HCT116 (cell line): ENCODE measurements at regions not wholly inside any gene's neighbourhood (a gene's known extent, or its start where the extent isn't known, plus 50 kb on each side); places are given as distances from the start of the nearest gene placed in this dataset.

Experiments
- ATAC-seq: fragments of 200-7000 bp; cut with Tn5 transposase; 2 replicates; pipeline ENCODE4 v1.9.1; 2020; ENCODE audit warnings: mild to moderate bottlenecking, moderate library complexity
- BruUV-seq: library from RNA; stranded (reverse); fragments of 400-500 nt; replicated peaks from 2 replicates; lab custom pipeline; 2021; lab: Mats Ljungman, UMichigan
- CTCF ChIA-PET: fragments of 300-600 bp; sonication (Branson Sonifier 250); formaldehyde crosslinking; loops from one replicate; lab custom pipeline; 2021; ENCODE audit warnings: antibody characterized with exemption; lab: Charles Lee
- POLR2A ChIA-PET: fragments of 300-600, 350-600 bp; sonication (Branson Sonifier 250); formaldehyde crosslinking; loops from one replicate; lab custom pipeline; 2021; ENCODE audit warnings: antibody characterized with exemption; lab: Charles Lee
- RAD21 ChIA-PET, 2 experiments: fragments of 300-600 bp; sonication (Branson Sonifier 250); formaldehyde crosslinking; loops; one replicate each; lab custom pipeline; 2023; ENCODE audit warnings: low total read pairs in 2 of 2; ENCODE audit not compliant: uncharacterized antibody in 2 of 2, unreplicated experiment in 2 of 2, low non-redundant PET in 1 of 2; lab: Charles Lee
- DNase-seq: peaks from one replicate; pipeline ENCODE4 v3.0.0-alpha.2; 2010; ENCODE audit warnings: low read depth, low spot score
- H2AFZ ChIP-seq: fragments of 200-600 bp; shearing (Covaris generic), sonication (generic); 2 replicates; pipeline ENCODE4 v1.6.1; 2017; ENCODE audit warnings: low read depth, mixed run types, mixed read lengths, antibody characterized with exemption, low read length; ENCODE audit not compliant: poor library complexity, severe bottlenecking
- H3K27ac ChIP-seq: 2 replicates; pipeline ENCODE4 v1.5.1; 2012; ENCODE audit warnings: low read depth, low read length
- H3K27me3 ChIP-seq: fragments of 200-600 bp; sonication (generic); 2 replicates; pipeline ENCODE4 v1.6.1; 2016; ENCODE audit warnings: mixed run types, low read length, mixed read lengths; ENCODE audit not compliant: insufficient read depth
- H3K36me3 ChIP-seq, 2 experiments: fragments of 200-500 bp in 1 of 2; fragments of 200-600 bp in 1 of 2; sonication (Bioruptor generic) in 1 of 2; sonication (generic) in 1 of 2; 2 replicates each; pipeline versions ENCODE4 v1.5.1 to v1.6.1; 2014 to 2016; ENCODE audit warnings: low read length in 2 of 2, inconsistent platforms in 1 of 2, mixed read lengths in 1 of 2, mixed run types in 1 of 2; ENCODE audit not compliant: insufficient read depth in 2 of 2, control insufficient read depth in 1 of 2
- H3K4me1 ChIP-seq, 2 experiments: fragments of 200-600 bp in 1 of 2; sonication (generic) in 1 of 2; 2 replicates each; pipeline versions ENCODE4 v1.5.1 to v1.6.1; 2012 to 2017; ENCODE audit warnings: low read length in 2 of 2, inconsistent platforms in 1 of 2, mild to moderate bottlenecking in 1 of 2, mixed read lengths in 1 of 2, mixed run types in 1 of 2, moderate library complexity in 1 of 2; ENCODE audit not compliant: insufficient read depth in 2 of 2, control insufficient read depth in 1 of 2
- H3K4me2 ChIP-seq: fragments of 200-600 bp; sonication (generic); 2 replicates; pipeline ENCODE4 v1.6.1; 2017; ENCODE audit warnings: mixed run types, low read length, mixed read lengths
- H3K4me3 ChIP-seq, 2 experiments: fragments of 200-600 bp in 1 of 2; sonication (generic) in 1 of 2; replicated peaks in 1 of 2; 2 replicates each; pipeline ENCODE4 v1.5.1; 2011 to 2016; ENCODE audit warnings: low read length in 2 of 2, control low read depth in 1 of 2, low read depth in 1 of 2, mild to moderate bottlenecking in 1 of 2, mixed read lengths in 1 of 2, mixed run types in 1 of 2
- H3K79me2 ChIP-seq: fragments of 200-600 bp; sonication (generic); 2 replicates; pipeline ENCODE4 v1.6.1; 2017; ENCODE audit warnings: mild to moderate bottlenecking, mixed run types, low read length, moderate library complexity, mixed read lengths; ENCODE audit not compliant: insufficient read depth
- H3K9ac ChIP-seq: fragments of 200-600 bp; sonication (generic); 2 replicates; pipeline ENCODE4 v1.6.1; 2016; ENCODE audit warnings: low read length, mixed read lengths
- H3K9me2 ChIP-seq: fragments of 200-600 bp; sonication (generic), shearing (Covaris generic); 2 replicates; pipeline ENCODE4 v1.6.1; 2017; ENCODE audit warnings: mixed run types, mild to moderate bottlenecking, moderate library complexity; ENCODE audit not compliant: insufficient read depth
- H3K9me3 ChIP-seq, 2 experiments: fragments of 200-500 bp in 1 of 2; fragments of 200-600 bp in 1 of 2; sonication (Bioruptor generic) in 1 of 2; sonication (generic) in 1 of 2; 2 replicates each; pipeline ENCODE4 v1.6.1; 2014 to 2017; ENCODE audit warnings: low read length in 2 of 2, mixed read lengths in 2 of 2, inconsistent platforms in 1 of 2, low read depth in 1 of 2, mild to moderate bottlenecking in 1 of 2, mixed run types in 1 of 2, moderate library complexity in 1 of 2; ENCODE audit not compliant: control insufficient read depth in 1 of 2, insufficient read depth in 1 of 2
- H4K20me1 ChIP-seq: fragments of 200-600 bp; sonication (generic), shearing (Covaris generic); 2 replicates; pipeline ENCODE4 v1.6.1; 2017; ENCODE audit warnings: mixed run types, mild to moderate bottlenecking, moderate library complexity; ENCODE audit not compliant: insufficient read depth
- CBX3 ChIP-seq: IDR thresholded peaks from 2 replicates; pipeline ENCODE4 v1.6.1; 2012; ENCODE audit warnings: low read depth
- CEBPB ChIP-seq: IDR thresholded peaks from 2 replicates; pipeline ENCODE4 v1.6.1; 2012; ENCODE audit warnings: low read depth
- EGR1 ChIP-seq: IDR thresholded peaks from 2 replicates; pipeline ENCODE4 v1.6.1; 2012; ENCODE audit warnings: low read depth
- ELF1 ChIP-seq: IDR thresholded peaks from 2 replicates; pipeline ENCODE4 v1.6.1; 2012; ENCODE audit warnings: low read depth, borderline replicate concordance
- EZH2 ChIP-seq: fragments of 200-600 bp; sonication (generic); IDR thresholded peaks from 2 replicates; pipeline ENCODE4 v1.6.1; 2017; ENCODE audit warnings: antibody characterized with exemption, mixed run types
- EZH2phosphoT487 ChIP-seq: fragments of 200-600 bp; IDR thresholded peaks from 2 replicates; pipeline ENCODE4 v1.6.1; 2018; ENCODE audit warnings: antibody characterized with exemption, borderline replicate concordance
- JUND ChIP-seq: IDR thresholded peaks from 2 replicates; pipeline ENCODE4 v1.6.1; 2012
- POLR2A ChIP-seq: IDR thresholded peaks from 2 replicates; pipeline ENCODE4 v1.7.0; 2011; ENCODE audit warnings: borderline replicate concordance; ENCODE audit not compliant: insufficient read depth, insufficient read length; ENCODE audit errors: extremely low read depth
- POLR2AphosphoS5 ChIP-seq: IDR thresholded peaks from 2 replicates; pipeline ENCODE4 v1.6.1; 2011; ENCODE audit warnings: mild to moderate bottlenecking, low read depth, low read length, moderate library complexity
- RAD21 ChIP-seq: IDR thresholded peaks from 2 replicates; pipeline ENCODE4 v1.6.1; 2012; ENCODE audit warnings: low read depth, mild to moderate bottlenecking
- SIN3A ChIP-seq: IDR thresholded peaks from 2 replicates; pipeline ENCODE4 v1.6.1; 2012; ENCODE audit warnings: low read depth
- SP1 ChIP-seq: IDR thresholded peaks from 2 replicates; pipeline ENCODE4 v1.6.1; 2012; ENCODE audit warnings: low read depth
- YY1 ChIP-seq: IDR thresholded peaks from 2 replicates; pipeline ENCODE4 v1.6.1; 2011; ENCODE audit warnings: low read length, low read depth, moderate library complexity, mild to moderate bottlenecking; ENCODE audit not compliant: insufficient replicate concordance; ENCODE audit errors: extremely low read depth
- ZFX ChIP-seq: fragments of 450-650 bp; IDR thresholded peaks from 2 replicates; pipeline ENCODE4 v1.6.1; 2017
- ZNF274 ChIP-seq: fragments of 200-500 bp; sonication (Bioruptor generic); IDR thresholded peaks from 2 replicates; pipeline ENCODE4 v1.6.1; 2014; ENCODE audit warnings: mild to moderate bottlenecking, low read depth, low read length, inconsistent platforms
- intact Hi-C: fragments of 100-400 bp; cut with micrococcal nuclease; formaldehyde crosslinking; loops from 2 replicates; pipeline ENCODE4 v1.10.0; 2022
- TF ChIP-seq, protein P1 (sequence below): IDR thresholded peaks from 2 replicates; pipeline ENCODE4 v1.6.1; 2012
- TF ChIP-seq, protein P2 (sequence below): IDR thresholded peaks from 2 replicates; pipeline ENCODE4 v1.6.1; 2012
- TF ChIP-seq, protein P3 (sequence below), 3 experiments: fragments of 200-600 bp in 1 of 3; sonication (generic) in 1 of 3; IDR thresholded peaks in 2 of 3; conservative IDR thresholded peaks in 1 of 3; 2 replicates each; pipeline ENCODE4 v1.5.1; 2012 to 2017; ENCODE audit warnings: low read depth in 2 of 3, low read length in 2 of 3, antibody characterized with exemption in 1 of 3, borderline replicate concordance in 1 of 3, control low read depth in 1 of 3, mild to moderate bottlenecking in 1 of 3, mixed read lengths in 1 of 3, mixed run types in 1 of 3, moderate library complexity in 1 of 3; ENCODE audit not compliant: insufficient read depth in 1 of 3
- TF ChIP-seq, protein P4 (sequence below): IDR thresholded peaks from 2 replicates; pipeline ENCODE4 v1.6.1; 2012; ENCODE audit warnings: low read depth
- TF ChIP-seq, protein P5 (sequence below): IDR thresholded peaks from 2 replicates; pipeline ENCODE4 v1.6.1; 2011; ENCODE audit warnings: mild to moderate bottlenecking, low read length, moderate library complexity; ENCODE audit not compliant: insufficient replicate concordance; ENCODE audit errors: extremely low read depth

DNA sequence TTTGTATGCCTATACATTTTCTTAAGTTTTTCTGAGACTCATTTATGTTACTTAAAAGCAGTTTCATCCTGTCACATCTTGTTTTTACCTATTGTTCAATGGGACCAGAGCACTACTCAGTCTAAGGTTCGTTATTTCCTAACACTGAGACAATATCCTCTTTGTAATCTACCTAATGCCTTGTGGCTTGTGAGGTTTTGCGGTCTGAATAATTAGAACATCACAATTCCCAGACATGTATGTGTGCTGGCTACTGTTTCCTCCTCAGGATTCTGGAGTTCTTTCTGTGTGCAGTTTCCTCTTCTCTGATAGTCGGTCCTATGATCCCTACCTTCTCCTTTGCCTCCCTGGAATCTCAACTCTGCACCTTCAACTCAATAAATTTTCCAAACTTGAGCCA is 620.2 kb downstream of the ANKRD7 start:
- CTCF ChIA-PET = no interaction called here
- Histone ChIP-seq H3K36me3 (no peaks in the 10 kb centered on the region), H4K20me1 (no peaks in the 10 kb centered on the region), H3K4me3 (no peak overlapping the region), H2AFZ (no peak overlapping the region), H3K9me3 (no peaks in the 10 kb centered on the region), H3K27ac (no peak overlapping the region), H3K4me1 (no peaks in the 10 kb centered on the region), H3K4me2 (no peak overlapping the region), H3K79me2 (no peaks in the 10 kb centered on the region), H3K9me2 (no peaks in the 10 kb centered on the region), H3K9ac (no peak overlapping the region), H3K27me3 (no peaks in the 10 kb centered on the region)
- RAD21 ChIA-PET = no interaction called here
- no peak for ATAC-seq
- POLR2A ChIA-PET = no interaction called here
- DNase-seq = no peak
- BruUV-seq = no TSS peak
- intact Hi-C loops = no loop called here
- TF ChIP-seq, protein P1, sequence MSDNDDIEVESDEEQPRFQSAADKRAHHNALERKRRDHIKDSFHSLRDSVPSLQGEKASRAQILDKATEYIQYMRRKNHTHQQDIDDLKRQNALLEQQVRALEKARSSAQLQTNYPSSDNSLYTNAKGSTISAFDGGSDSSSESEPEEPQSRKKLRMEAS = no peak
- TF ChIP-seq YY1 (no peak), RAD21 (no peak), SIN3A (no peak), POLR2AphosphoS5 (no peak), CBX3 (no peak), EGR1 (no peak), EZH2phosphoT487 (no peak), SP1 (no peak), EZH2 (no peak), ZFX (no peak), JUND (no peak), POLR2A (no peak), CEBPB (no peak), ELF1 (no peak), ZNF274 (no peak)
- TF ChIP-seq, protein P2, sequence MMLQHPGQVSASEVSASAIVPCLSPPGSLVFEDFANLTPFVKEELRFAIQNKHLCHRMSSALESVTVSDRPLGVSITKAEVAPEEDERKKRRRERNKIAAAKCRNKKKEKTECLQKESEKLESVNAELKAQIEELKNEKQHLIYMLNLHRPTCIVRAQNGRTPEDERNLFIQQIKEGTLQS = no peak
- TF ChIP-seq, protein P3, sequence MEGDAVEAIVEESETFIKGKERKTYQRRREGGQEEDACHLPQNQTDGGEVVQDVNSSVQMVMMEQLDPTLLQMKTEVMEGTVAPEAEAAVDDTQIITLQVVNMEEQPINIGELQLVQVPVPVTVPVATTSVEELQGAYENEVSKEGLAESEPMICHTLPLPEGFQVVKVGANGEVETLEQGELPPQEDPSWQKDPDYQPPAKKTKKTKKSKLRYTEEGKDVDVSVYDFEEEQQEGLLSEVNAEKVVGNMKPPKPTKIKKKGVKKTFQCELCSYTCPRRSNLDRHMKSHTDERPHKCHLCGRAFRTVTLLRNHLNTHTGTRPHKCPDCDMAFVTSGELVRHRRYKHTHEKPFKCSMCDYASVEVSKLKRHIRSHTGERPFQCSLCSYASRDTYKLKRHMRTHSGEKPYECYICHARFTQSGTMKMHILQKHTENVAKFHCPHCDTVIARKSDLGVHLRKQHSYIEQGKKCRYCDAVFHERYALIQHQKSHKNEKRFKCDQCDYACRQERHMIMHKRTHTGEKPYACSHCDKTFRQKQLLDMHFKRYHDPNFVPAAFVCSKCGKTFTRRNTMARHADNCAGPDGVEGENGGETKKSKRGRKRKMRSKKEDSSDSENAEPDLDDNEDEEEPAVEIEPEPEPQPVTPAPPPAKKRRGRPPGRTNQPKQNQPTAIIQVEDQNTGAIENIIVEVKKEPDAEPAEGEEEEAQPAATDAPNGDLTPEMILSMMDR (IDR thresholded peaks at IDR 0.05 in 2 of 3, conservative IDR thresholded peaks at IDR 0.05 in 1 of 3; ENCODE audit: borderline replicate concordance in 1 of 3, insufficient read depth in 1 of 3, low read depth in 2 of 3, low read length in 2 of 3) = no peak
- TF ChIP-seq, protein P4, sequence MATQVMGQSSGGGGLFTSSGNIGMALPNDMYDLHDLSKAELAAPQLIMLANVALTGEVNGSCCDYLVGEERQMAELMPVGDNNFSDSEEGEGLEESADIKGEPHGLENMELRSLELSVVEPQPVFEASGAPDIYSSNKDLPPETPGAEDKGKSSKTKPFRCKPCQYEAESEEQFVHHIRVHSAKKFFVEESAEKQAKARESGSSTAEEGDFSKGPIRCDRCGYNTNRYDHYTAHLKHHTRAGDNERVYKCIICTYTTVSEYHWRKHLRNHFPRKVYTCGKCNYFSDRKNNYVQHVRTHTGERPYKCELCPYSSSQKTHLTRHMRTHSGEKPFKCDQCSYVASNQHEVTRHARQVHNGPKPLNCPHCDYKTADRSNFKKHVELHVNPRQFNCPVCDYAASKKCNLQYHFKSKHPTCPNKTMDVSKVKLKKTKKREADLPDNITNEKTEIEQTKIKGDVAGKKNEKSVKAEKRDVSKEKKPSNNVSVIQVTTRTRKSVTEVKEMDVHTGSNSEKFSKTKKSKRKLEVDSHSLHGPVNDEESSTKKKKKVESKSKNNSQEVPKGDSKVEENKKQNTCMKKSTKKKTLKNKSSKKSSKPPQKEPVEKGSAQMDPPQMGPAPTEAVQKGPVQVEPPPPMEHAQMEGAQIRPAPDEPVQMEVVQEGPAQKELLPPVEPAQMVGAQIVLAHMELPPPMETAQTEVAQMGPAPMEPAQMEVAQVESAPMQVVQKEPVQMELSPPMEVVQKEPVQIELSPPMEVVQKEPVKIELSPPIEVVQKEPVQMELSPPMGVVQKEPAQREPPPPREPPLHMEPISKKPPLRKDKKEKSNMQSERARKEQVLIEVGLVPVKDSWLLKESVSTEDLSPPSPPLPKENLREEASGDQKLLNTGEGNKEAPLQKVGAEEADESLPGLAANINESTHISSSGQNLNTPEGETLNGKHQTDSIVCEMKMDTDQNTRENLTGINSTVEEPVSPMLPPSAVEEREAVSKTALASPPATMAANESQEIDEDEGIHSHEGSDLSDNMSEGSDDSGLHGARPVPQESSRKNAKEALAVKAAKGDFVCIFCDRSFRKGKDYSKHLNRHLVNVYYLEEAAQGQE = no peak
- TF ChIP-seq, protein P5, sequence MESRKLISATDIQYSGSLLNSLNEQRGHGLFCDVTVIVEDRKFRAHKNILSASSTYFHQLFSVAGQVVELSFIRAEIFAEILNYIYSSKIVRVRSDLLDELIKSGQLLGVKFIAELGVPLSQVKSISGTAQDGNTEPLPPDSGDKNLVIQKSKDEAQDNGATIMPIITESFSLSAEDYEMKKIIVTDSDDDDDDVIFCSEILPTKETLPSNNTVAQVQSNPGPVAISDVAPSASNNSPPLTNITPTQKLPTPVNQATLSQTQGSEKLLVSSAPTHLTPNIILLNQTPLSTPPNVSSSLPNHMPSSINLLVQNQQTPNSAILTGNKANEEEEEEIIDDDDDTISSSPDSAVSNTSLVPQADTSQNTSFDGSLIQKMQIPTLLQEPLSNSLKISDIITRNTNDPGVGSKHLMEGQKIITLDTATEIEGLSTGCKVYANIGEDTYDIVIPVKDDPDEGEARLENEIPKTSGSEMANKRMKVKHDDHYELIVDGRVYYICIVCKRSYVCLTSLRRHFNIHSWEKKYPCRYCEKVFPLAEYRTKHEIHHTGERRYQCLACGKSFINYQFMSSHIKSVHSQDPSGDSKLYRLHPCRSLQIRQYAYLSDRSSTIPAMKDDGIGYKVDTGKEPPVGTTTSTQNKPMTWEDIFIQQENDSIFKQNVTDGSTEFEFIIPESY = no peak
